HG03354 (cell line): ENCODE measurements at regions not wholly inside any gene's neighbourhood (a gene's known extent, or its start where the extent isn't known, plus 50 kb on each side); places are given as distances from the start of the nearest gene placed in this dataset.

ENCODE experiments used
- ATAC-seq: cut with Tn5 transposase; IDR thresholded peaks from one replicate; pipeline ENCODE4 v1.9.1; 2021; ENCODE audit warnings: mild to moderate bottlenecking; ENCODE audit not compliant: unreplicated experiment, poor library complexity, severe bottlenecking

DNA sequence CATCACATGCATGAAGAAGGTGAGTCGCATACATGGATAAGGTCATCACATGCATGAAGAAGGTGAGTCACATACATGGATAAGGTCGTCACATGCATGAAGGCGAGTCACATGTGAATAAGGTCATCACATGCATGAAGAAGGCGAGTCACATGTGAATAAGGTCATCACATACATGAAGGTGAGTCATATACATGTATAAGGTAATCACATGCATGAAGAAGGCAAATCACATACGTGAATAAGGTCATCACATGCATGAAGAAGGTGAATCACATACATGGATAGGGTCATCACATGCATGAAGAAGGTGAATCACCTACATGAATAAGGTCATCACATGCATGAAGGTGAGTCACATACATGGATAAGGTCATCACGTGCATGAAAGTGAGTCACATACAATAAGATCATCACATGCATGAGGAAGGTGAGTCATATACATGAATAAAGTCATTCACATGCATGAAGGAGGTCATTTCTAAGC is 105.1 kb upstream of the SDK2 start:
- ATAC-seq, result no peak

DNA sequence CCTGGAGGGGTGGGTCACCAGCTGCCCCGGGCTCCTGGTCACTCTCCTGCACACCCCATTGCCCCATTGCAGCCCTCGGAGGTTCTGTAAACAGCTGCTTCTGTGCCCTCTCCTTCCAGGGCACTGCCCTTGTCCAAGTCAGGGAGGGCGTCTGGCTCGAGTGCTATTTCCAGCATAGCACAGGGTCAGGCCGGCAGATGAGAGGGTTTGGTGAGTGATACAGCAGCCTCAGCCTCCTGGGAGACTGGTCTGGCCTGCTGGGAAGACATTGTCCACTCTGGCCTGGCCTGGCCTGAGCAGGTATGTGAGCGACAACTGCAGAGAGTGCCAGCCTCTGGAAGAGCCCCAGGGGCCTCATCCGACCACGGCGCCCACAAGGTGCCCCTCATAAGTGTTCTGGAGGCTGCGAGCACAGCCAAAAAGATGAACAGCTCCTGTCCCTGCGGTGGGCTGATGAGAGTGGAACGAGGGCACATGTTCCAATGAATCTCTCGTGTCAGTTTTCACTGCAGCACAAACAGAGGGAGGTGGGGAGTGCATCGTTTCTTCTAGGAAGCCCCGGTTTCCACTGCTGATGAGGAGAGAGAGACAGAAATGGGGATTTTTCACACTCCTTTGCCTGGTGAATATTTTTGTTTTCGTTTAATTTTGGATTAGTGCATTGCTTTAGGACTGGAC is 105.8 kb upstream of the SDK2 start:
- no peak for ATAC-seq

DNA sequence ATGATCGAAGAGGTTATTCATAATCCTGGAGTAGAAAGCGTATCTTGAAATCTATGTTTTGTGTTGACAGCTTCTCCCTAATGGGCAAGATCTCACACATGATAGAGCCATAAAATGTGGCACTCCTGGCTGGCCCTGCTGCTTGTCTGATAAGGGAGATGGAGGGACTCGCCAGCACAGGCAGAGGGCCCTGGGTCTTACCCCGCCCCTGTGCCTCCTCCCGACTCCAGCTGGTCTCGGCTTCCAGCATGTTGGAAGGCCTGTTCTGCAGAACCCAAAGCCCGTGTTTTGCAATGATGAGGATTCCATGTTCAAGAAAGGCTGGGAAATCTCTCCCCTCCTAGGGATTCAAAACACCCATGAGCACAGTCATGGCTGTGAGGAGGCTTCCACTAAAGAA is 106.7 kb upstream of the SDK2 start:
- no peak for ATAC-seq

DNA sequence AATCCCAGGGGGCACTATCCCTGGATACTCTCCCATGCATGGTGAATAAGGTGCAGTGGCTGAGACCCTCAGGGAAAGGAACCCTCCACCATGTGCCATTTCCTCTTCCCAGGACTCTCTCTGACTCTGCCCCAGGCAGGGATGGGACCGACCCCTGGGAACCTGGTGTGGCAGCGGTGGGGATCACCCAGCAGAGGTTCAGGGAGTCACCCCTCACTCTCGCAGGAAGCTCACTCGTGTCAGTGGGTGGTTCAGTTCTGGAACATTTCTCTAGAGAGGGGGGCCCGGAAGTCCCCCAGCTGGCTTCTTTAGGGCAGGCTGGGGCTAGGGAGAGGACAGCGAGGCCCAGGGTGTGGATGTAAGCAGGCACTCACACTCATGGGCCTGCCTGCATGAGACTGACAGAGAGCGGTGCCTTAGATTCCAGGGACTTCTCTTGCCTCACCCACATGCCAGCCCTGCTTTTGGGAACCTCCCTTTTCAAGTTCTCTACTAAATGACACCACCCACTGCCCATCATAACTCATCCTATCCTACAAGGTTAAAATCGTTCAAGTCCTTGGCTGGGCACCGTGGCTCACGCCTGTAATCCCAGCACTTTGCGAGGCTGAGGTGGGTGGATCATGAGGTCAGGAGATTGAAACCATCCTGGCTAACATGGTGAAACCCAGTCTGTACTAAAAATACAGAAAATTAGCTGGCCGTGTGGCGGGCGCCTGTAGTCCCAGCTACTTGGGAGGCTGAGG is 109.7 kb upstream of the SDK2 start:
- no peak for ATAC-seq

DNA sequence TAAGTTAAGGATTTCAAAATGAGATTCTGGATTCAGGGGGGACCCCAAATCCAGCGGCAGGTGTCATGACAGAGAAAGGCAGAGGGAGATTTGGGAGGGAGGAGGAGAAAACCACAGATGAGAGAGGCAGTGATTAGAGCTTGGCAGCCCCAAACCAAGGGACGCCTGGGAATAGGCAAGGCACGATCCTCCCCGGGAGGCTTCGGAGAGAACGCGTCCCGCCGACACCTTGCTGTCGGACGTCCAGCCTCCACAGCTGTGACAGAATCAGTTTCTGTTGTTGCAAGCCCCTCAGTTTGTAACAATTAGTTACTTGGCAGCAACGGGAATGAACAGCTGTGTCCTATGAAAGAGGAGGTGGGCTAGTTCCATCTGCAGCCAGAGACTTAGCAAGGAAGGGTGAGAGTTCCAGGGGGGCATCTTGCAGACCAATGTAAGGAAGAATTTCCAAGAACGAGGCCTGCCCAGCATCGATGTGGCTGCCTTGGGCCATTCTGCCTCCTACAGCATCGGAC is 110.7 kb upstream of the SDK2 start:
- ATAC-seq, result no peak

DNA sequence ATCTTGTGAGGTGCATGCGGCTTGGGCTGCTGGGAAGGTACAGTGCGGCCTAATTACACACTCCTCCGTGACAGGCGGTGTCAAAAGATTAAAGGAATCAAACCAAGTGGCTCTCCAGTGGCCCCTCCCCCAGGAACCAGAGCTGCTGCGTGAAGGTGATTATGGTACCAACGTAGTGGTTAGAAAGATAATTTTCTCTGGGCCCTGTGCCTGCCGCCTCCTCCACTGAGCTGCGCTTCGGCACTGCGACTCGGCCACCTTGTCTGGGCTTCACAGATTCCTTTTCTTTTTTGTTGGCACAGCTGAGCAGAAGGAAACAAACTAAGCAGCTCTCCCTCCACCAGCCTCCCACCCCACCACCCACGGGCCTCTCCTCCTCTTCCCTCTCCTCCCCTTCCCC is 113.2 kb upstream of the SDK2 start:
- no peak for ATAC-seq

DNA sequence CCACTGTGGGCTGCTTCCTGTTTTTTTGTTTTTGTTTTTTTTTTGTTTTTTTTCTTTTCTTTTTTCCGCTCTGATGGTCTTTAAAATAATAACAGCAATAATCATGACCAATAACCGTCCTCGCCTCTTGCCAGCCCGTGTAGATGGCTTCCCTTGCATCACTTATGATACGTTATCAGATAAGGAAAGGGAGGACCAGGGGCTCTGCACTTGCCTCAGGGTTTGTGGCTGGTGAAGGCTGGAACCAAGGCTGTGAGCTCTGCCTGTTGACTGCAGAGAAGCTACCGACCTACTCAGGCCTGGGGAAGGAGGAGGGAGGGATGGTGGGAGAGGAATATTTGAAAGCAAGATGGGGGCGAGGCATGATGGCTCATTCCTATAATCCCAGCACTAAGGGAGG is 114.0 kb upstream of the SDK2 start:
- no peak for ATAC-seq

DNA sequence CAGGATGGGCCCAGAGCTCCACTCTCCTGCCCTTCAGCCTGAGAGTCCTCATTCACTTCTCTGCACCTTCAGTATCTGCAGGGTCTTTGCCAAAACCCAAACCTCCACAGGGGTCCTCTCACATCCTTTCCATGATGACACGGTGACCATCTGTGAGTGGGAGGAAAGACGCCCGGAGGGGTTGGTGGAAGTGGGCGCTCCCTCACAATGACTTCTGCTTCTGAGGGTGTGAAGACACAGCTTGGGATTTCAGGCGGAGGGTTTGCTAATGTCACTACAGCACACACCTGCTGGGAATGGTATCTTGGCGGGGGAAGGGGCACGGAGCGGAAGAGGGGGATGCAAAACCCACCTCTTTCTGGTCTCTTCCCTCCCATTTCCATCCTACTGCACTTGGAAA is 115.1 kb upstream of the SDK2 start:
- ATAC-seq, result no peak

DNA sequence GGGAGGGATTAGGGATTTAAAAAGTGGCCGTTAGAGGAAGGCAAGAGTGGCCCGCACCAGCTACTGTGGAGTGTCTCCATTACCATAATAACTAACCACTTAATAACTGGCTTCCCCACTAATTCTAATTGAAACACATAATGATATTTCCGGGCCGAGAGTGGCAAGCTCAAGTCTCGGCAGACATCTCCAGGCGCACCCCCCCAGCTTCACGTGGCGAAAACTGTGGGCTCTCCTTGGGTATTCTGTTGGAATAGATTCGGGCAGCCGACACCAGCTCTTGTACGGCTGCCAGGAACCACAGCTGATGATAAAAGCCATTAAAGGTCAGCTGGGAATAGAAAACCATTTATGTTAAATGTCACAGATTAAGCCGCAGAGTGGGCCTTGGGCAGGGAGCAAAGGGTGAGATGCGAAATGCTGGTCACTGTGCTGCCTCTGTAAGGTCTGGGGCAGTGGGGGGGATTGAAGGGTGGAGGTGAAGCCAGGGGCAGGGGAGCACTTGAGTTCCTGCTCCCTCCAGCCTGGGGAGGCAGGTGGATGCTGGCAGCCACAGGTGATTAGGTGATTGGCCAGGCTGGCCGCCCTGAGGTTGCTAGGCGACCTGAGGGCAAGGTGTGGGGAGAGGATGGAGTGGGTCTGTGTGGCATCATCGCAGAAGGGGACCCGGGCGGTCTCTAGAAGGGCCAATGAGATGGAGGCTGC is 115.6 kb upstream of the SDK2 start:
- ATAC-seq, result no peak

DNA sequence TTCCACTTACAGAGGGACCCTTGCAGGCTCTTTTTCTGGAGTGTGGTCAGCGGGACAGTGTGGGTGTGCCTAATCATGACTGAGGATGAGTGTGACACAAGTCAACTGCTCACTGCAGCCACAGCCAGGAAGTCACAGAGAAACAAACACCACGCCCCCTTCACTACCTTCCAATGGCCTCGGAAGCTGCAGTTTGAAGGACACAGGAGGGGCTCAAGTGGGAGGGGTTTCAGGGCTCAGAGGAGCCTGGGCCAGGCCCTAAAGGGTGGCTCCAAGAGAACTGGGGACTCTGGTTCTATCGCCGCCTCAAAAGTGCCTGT is 116.2 kb upstream of the SDK2 start:
- no peak for ATAC-seq

DNA sequence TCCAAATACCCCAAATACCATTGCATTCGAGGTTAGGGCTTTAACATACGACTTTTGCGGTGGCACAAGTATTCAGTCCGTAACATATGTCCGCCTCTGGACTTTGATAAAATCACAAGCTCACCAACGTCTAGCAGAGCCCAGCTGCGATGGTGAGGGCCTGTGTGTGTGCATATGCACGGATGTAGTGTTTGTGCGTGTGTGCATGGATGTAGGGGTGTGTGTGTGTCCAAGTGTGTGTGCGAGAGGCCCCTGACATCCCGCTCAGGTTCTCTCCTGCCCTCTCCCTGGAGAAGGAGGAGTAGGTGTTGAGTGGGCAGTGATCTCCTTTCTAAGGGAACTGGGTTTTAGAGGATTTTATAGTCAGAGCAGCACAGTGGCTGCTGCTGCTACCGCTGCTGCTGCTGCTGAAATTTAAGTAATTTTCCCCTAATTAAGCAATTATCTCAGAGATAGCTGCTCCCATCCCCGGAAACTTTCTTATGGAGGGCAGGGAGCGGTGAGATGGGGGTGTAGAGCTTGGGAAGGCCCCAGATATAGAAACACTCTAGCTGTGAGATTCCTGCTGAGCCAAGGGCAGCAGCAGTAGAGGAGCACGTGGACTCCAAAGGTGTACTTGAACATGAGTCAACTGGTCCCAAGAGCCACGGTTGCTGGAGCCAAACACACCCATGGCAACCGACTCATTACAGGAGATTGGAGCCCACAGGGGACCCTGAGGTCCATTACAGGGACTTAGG is 121.7 kb upstream of the SDK2 start:
- ATAC-seq, result no peak

DNA sequence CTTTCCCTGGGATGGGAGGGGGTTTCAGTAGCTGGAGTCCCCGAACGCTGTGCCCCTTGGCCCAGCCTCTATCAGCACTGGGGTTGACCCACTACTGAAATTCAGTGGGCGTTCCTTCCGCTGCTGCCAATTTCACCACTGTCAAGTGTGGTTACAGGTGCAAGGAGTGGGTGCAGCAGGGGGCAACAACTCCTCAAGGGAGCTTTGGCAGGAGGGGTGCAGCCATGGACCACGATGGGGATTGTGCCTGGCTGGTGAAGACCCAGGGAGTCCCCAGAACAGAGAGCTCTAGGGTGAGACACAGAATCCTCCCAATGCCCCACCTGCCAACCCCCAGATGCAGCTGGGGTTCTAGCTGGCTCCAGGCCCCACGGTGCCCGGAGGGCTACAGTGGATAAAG is 123.5 kb upstream of the SDK2 start:
- ATAC-seq, result no peak

DNA sequence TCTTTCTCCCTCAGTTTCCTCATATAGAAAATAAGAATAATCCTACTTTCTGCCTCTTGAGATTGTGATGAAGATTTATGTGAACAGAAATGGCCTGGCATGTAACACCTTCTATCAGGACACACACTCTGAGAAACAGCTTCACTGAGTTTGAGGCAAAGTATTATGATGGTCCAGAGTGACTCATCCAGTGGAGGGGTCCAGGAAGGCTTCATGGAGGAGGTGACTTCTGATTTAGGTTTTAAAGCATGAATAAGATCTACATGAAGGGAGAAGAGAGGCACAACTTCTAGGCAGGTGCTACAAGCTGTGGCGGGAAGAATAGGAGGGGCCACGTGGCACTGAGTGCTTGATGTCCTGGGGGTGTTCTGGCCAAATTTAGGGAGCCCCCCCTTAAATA is 124.4 kb upstream of the SDK2 start:
- no peak for ATAC-seq

DNA sequence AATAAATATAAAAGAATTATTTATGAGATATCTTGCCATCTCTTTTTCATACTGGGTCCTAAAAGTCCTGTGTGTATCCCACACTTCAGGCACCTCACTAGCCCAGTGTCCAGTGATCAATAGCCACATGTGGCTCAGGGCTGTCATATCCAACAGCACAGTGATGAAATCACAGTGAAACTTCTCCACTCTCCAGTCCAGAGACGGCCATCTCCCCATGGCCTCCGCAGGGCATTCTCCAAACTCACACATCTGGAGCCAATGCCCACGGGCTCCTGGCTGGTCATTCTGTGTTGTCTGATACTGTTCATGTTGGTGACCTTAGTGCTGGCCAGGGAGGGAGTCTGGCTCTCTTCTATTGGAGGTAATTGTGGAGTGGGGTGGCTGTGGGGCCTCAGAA is 125.2 kb upstream of the SDK2 start:
- no peak for ATAC-seq

DNA sequence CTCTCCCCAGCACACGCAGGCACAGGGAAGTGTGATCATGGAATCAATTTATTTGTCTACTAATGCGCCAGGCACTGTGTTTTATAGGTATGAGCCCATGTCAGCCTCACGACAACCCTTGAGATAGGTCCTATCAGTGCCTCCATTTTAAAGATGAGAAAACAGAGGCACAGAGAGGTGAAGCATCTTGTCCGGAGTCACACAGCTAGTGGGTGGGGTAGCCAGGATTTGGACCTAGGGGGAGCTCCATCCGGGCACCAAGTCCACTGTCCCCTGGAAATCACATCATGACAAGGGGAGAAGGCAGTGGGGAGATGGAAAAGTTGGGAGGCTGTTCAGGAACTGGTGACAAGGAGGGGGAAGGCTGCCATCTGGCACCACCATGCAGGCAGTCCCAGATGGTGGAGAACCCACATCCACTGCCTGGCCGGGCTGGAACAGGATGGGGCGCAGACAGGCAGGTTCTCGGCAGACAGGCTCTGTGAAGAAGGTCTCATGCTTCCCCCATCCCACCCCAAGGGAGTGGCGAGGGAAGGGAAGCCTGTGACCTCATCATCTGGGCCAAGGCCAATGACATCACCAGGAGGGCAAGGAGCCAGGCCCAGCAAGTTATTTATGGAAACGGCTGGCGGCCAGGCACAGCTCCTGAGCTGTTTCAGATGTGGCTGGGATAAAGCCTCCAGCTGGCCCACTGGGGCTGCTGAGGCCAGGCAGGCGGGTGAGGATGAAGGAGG is 126.0 kb upstream of the SDK2 start:
- ATAC-seq, result no peak

DNA sequence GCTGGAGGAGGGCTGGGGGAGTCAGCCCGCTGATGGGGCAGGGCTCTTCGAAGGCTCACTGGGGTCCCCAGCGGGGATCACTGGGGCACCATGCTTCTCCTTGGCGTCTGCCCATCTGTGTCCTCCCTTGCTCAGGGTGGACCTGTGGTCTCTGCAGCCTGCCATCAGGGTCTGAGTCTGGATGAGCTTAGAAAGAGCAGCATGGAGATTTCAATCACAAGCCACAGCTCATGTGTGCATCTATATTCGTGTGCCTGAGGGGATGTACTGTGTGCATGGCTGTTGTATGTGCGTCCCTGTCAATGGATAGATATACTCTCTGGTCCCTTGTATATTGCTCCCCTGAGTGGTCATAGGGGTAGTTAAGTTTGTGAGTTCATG is 126.6 kb upstream of the SDK2 start:
- ATAC-seq, result no peak

DNA sequence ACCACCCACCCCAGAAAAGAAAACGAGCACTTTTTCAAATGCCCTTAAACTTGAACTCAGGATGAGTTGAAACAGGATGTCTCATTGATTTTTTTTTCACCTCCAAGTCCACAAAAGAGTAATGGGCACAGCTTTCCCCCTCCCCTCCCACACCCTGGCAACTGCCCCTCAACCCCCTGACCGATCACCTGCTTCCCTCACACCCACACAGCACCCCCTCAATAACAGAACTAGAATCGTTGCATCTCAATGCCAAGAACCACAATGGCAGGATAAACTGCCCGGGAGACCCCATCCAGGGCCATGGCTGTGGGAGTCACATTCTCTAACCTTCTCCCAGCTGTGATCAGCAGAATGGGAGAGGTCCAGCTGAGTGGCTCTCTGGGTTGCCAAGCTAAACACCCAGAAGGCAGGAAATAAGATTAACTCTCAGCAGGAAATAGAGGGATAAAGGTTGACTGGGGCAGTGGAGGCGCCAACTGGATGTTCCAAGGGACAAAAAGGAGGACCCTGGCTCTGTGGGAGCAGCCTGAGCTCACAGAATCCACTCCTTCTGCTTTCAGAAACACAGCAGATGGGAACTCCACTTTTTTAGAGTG is 128.0 kb upstream of the SDK2 start:
- ATAC-seq, result no peak

DNA sequence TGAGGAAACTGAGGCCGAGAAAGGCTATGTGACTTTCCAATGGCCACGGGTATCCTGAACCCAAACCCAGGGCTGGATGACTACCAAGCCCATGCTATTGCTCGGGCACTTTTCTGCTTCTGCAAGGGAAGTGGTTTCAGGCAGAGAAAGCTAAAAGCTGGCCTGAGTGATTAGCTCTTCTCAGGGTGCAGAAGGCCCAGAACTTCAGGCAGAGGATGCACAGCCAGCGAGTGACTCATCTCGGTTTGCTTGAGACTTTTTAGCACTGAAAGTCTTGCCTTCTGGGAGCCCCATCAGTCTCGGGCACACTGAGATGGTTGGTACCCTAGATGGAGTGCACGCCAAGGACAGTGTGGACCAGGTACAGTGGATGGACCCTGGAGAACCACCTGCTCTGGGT is 129.5 kb upstream of the SDK2 start:
- no peak for ATAC-seq

DNA sequence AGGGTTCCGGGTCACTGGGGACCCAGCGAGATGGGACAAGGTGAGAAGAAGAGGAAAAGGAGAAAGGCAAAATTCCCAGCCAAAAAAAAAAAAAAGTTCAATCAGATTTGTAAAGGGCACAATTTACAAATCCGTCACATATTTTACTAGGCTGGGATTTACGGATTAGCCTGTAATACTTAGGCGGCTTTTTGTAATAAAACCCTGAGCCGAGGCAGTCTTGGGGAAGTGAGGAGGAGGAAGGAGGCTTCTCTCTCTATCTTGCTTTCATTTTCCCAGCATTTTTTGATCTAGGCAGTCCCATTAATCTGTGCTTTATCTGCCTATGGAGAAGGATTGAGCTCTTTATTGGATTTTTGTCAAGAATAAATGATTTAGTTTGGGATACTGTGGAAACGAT is 130.6 kb upstream of the SDK2 start:
- ATAC-seq, result no peak
